ENCODE measurements at regions not wholly inside any gene's neighbourhood (a gene's known extent, or its start where the extent isn't known, plus 50 kb on each side); places are given as distances from the start of the nearest gene placed in this dataset.

DNA sequence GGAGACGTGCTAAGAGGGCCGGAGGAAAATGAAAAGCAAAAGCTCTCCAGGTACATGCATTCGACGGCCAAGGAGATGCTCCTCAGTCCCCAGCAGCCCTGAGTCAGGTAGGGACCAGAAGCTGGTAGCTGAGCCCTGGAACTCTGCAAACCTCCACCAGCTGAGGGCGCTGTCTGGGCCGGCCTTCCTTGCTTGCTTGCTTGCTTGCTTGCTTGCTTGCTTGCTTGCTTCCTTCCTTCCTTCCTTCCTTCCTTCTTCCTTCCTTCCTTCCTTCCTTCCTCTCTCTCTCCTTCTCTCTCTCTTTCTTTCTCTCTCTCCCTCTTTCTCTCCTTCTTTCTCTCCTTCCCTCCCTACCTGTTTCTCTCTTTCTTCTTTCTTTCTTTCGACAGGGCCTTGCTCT lies 94.6 kb upstream of the RASGRF1 start:
- no peak for DNase-seq (ENCODE audit: low spot score)

DNA sequence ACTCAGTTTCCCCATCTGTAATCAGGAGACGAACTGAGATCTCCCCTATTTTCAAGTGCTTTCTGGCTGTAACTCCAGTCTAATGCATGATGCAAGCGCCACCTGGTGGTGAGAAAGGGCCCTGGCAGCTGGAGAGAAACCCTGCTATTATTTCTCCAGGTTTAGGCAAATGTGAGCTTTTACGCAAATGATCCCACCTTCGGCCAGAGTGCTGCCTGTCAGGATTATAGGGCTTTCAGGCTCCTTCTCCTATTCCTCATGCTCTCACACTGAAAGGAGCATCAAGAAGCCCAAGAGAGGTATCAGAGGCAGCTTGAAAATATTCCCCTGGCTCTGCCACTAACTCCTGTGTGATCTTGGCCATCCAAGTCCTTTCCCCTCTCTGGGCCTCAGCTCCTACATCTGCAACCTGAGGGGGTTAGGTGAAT lies 93.9 kb upstream of the RASGRF1 start:
- DNase-seq (ENCODE audit: low spot score), result peak; percentile 62

DNA sequence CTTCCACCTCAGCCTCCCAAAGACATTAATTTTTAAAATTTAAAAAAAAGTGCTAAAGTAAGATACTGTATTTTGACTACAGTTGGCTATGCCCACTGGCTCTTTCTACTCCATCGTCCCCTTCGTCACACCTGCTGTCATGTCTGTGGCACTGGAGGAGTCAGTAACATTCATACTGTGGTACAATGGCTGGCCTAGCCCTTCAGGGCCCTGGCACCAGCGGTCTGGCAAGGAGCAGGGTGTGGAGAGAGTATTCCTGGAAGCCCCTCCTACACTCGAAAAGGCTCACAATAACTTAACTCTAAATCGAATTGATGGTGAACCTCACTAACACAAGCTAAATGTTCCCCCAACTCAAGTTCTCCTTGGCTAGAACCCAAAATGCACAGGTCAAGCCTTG lies 89.7 kb upstream of the RASGRF1 start:
- no peak for DNase-seq (ENCODE audit: low spot score)

DNA sequence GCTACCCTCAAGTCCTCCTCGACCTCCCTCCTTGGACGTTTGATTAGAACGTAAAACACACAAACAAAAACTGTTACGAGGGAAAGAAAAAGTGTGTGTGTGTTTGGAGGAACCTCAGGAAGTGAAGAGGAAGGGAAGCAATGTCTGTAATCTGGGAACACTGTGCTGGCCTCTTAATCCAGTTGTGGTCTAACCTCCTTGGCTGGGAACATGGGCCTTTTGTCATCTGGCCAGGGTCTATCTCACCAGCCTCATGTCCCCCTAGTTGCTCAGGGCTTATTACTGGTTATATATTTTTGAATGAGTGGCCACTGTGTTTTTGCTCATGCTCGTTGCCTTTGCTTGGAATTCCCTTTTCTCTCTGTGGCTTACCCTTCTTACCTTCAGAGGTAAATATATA lies 89.0 kb upstream of the RASGRF1 start:
- DNase-seq (ENCODE audit: low spot score), result no peak

DNA sequence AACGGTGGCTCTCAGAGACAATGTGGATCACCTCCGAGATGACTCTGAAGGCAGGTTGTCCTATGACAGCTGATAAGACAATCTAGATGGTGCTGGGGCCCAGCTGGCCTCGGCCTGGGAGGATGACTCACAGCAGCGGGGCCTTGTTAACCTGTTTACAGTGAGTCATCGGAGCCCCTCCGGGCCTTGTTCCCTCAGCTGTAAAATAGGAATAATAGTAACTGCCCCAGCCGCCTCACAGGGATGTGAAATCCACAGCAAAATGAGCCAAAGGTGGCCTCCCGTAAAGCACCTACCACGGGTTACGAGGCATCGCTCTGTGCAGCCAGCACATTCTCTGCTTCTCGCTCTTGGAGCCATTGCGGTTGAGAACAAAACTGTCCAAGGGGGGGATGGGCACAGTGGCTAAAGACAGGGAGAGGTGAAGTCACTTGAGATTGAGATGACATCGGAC lies 88.6 kb upstream of the RASGRF1 start:
- DNase-seq (ENCODE audit: low spot score), result no peak

DNA sequence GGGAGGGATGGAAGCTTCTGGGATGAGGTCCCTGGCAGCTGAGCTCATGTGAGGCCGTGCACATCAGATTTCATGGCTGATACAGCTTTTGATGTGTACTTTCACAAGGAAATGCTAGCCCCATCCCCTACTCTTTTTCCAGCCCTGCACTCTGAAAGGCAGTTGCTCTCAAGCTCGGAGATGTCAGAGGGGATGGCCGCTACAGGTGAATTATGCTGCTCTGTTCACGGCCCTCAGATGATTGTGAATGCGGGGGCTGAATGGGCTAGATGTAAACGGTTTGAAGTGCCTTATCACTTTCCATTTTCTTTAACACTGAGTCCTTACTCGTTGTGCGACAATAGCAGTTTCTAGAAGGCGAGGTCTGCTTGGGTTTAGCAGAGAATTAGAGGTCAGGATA lies 88.0 kb upstream of the RASGRF1 start:
- DNase-seq (ENCODE audit: low spot score), result no peak

DNA sequence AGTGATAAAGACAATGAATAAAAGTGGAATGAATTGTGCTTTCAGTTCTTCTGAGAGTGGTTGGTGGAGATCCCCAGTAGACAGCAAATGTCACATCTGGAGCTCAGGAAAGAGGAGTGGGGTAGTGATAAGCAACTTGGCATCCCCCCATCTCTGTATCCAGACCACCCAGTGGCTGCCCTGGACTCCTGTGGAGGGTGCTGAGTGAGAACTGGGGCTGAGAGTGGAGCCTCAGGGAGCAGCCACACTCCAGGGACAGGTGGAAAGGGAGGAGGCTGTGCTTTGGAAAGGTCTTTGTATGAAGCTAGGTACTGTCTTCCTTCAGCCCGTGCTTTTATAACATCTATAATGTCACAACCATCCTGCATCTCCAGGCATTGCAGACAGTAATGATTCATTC lies 85.6 kb upstream of the RASGRF1 start:
- DNase-seq (ENCODE audit: low spot score), result no peak

DNA sequence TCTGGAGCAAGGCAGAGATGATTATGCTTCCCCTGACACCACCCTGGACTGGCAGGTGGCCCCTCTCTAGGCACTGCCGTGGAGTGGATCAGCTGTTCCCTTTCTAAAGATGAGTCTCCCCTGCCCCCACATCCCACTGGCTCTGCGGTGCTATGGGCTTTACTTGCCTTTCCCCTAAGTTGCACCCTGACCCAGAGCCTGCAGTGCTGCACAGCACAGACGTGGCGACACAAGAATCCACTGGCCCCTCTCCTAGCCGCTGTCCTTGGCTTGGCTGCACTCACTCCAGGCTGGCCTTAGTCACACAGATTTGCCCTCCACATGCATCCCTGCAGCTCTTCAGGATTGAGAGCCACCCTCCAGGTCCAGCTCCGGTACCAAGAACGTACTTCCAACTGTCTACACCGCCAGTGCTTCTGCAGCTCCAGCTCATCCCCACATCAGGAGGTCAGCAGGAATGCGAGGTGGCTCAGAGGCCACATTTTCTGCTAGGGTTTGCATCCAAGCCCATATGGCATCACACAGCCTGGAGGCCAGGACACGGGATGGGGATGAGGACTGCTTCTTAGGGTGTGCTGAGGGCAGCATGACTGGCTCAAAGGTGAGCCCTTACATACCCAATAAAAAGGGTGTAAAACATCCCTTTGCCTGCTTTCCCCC lies 82.4 kb upstream of the RASGRF1 start:
- no peak for DNase-seq (ENCODE audit: low spot score)

DNA sequence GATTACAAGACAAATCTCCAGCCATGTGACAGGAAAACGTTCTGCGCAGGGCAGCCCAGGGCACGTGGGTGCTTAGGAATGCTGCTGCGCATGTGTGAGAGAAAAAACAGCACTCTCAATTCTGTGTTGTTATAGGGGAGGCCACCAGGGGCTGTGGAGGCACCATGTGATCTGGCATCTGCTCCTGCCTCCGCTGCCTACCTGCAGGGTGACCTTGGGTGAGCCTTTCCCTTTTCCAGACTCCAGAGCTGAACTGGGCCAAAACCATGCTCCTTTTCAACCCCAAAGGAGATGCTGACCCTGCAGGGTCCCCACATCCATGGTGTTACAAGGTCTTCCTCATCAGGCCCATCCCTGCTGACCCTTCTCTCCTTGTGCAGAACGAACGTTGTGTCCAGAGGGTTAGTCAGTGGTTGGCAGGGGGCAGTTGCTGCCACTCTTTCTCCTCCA lies 81.5 kb upstream of the RASGRF1 start:
- DNase-seq (ENCODE audit: low spot score), result no peak

DNA sequence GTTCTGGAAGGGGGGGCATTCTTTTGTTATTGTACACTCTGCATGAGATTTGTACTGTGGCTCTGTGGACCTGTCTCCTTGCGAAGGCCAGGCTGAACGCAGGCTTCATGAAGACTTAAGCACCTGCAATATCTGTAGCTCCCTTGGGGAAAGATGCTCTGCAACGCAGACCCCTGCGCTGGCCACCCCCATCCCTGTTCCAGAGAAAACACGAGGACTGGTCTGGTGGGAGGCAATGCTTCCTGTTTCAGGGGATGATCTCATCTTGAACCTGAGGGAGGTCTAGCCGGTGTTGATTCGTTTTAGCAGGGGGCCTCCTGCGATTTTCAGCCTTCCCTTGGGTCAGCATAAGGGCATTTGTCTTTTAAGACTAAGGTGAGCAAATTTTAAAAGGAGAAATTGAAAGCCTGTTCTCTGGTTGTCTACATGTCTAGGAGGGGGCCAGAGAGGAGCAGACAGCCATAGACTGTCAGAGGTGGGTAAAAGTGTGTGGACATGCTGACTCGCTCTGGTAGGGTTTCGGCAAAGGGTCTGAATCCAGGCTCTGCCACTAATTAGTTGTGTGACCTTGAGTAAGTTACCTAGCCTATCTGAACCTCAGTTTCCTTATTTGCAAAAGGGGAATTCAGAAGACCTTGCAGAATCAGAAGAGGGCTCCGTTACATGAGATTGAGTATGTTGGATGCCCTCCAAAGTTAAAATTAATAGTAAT lies 80.9 kb upstream of the RASGRF1 start:
- no peak for DNase-seq (ENCODE audit: low spot score)

DNA sequence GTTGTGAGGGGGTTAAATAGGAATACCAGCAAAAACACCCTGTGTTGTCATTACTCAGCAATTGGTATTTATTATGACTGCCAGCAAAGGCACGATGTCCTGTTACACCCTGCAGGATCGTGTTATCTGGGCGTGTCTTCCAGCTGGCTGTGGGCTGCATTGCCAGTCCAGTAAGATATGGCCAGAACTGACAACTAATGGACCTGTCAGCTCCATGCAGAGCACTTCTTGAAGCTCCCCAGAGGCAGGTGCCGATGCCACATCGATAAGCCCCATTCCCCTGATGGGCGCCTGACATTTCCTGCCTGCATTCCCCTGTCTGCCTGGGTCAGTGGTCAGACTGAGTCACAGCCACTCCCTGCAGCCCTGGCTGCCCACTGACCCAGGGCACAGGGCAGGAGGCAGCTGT lies 79.7 kb upstream of the RASGRF1 start:
- no peak for DNase-seq (ENCODE audit: low spot score)

DNA sequence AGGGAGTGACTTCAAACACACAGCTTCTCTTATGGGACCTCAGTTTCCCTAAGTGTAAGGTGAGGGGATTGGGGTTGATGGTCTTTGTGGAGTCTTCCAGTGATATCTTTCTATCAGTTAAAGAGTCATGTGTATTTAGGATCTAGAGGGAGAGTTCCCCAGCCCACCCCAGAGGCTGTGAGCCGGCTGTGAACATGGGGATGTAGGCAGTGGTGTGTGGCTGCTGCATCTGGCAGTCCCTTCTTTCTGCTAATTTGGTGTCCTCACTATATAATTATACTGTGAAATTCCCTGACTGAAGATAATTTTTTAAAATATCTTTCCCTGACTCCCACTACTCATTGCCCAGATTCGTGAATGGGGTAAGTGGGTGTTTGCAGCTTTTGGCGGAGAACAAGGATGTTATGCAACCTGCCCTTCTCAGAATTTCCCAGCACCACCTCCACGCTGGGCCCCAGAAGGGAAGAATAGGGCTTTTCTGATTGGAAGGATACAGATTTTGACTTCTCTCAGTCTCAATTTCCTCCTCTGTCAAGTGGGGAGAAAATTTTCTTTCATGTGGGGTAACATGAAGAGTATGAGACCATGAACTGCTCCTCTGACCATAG lies 79.0 kb upstream of the RASGRF1 start:
- no peak for DNase-seq (ENCODE audit: low spot score)

DNA sequence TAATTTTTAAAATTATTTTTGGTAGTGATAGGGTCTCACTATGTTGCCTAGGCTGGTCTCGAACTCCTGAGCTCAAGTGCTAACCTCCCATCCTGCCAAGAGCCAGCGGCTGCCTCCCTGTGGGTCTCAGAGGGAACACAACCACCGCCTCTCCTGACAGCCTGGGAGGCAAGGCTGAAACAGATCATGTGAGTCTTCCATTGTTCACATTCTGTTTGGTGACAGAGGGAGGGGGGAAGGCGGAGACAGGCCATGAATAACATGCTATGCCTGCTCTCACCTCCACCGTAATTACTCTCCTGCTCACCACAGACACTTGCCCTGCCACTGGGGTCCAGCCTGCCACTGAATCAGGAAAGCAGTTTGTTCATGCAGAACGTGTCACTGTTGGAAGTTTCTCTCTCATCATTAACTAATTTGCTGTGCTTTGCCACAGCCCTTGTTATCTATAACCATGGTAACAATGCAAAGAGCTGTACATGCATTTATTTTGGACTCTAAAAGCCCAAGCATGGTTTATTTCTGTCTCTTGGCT lies 78.4 kb upstream of the RASGRF1 start:
- DNase-seq (ENCODE audit: low spot score), result no peak

DNA sequence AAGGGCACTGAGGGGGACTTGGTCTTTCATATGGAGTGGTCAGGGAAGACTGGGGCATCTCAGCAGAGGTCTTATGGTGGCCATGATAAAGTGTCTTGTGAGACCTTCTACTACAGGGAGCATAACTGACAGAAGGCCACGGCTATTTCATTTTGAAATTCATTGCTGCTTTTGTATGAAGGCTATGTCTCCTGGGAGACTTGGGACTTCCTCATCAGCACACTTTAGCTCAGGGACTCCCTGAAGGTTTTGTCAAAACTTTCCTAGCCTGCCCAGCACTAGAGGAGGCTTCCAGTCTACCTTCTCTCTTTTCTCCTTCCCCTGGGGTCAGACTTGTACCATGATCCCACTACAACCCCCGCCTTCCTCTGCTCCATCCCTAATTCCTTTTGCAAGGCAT lies 77.2 kb upstream of the RASGRF1 start:
- no peak for DNase-seq (ENCODE audit: low spot score)

DNA sequence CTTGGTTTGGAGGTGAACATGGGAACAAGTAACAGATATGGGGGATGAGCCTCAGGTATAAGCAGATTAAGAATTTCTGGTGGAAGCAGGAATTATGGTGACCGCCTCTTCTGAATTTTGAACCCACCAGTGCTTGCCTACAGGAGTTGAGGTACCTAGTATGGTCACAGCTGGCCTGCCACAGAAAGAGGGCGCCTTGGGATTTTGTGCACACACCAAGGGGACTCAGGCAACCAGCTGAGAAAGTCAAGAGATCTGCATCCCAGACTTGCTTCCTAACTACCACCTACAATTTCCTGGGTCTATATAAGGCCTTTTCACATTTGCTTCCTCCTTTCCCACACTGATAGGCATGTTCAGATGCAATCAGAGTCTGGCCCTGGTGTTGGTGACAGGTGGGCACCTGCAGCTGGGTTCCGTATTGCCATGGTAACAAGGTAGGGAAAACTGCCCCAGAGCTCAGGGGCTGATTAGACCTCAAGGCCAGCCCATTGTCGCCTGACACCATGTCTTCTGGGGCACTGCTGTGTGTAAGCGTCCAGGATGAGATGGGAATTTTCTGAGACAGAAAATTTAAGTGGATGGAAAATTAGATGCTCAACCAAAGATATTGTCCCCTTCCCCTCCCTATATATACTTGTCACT lies 75.9 kb upstream of the RASGRF1 start:
- no peak for DNase-seq (ENCODE audit: low spot score)

DNA sequence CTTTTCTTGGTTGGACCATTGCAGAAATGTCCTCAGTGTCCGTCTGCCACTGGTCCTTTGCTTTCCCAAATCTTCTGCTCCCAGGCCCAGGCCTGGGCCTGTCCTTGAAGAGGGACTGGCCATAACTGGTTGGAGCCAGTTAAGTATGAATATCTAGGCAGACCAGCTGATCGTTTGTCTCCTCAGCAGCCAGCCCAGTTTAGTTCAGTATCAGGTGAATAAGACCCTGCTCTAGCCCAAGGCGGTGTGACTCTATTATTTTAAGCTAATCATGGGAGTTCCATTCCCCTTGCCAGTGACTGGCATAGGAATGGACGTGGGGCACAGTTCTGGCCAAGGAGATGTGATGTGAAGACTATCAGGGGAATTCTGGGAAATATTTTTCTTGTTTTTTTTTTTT lies 73.9 kb upstream of the RASGRF1 start:
- no peak for DNase-seq (ENCODE audit: low spot score)

DNA sequence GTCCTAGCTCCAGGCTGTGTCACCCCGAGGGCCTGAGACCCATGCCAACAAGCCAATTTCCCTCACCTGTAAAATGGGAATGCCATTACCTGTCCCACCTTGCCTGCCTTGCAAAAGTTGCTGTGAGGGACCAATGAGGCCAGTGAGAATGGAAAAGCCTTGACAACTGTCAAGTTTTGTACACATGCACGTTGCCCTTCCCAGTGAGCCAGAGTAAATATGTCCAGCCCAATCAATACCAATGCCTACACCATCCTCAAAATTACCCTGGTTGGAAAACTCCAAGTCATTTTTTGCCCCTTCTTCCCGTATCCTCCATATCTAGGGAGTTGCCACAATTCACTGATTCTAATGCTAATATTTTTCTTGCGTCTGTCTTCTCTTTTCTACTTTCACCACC lies 73.5 kb upstream of the RASGRF1 start:
- DNase-seq (ENCODE audit: low spot score), result no peak

DNA sequence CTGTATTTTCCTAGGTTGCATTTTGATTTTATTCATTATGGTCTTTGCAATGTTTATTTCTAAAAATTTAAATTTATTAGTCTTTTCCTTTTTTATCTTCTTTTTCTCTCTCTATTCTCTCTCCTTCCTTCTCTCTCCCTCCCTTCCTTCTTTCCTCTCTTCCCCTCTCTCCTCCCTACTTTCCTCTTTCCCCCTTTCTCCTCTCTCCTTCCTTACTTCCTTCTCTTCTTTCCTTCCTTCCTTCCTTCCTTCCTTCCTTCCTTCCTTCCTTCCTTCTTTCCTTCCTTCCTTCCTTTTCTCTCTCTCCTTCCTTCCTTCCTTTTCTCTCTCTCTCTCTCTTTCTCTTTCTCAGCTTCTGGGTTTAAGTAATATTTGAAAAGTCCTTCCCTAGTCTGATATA lies 72.8 kb upstream of the RASGRF1 start:
- DNase-seq (ENCODE audit: low spot score), result no peak

DNA sequence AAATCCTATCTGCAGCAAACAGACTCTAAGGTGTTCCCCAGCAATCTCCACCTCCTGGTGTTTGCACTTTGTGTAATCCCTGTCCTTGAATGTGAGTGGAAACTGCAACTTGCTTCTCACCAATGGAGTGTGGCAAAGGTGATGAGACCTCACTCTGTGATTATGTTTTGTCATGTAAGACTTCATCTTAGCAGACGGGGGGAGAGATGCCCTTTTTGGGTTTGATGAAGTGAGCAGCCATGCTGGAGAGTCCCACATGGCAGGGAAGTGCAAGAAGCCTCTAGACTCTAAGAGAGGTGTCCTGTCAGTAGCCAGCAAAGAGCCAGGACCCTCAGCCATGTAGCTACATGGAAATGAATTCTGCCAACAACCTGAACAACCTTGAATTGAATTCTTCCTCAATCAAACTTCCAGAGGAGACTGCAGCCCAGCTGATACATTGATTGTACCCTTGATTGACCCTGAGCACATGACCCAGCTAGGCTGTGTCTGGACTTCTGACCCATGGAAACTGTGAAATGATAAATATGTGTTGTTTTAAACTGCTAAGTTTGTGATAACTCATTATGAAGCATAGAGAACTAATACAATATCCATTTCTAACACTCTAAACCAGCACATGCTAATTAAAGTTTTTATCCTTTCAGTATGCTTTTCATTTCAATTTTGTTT lies 71.4 kb upstream of the RASGRF1 start:
- no peak for DNase-seq (ENCODE audit: low spot score)

DNA sequence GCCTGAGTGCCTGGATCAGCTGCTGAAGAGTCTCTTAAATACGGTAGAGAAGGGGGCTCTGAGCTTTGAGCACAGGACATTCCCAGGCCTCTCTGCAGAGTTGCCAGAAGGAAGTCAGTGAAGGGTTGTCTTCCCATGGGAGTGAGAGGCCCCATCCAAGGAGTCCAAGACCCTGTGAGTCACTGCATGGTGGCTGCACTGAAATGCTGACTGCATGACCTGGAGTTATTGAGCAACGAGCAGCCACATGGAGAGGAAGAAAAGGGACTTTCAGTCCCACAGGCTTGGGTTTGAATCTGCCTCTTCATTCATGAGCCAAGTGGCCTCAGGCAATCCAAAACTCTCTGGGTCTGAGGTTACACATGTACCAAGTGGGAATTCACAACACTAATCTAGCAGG lies 69.6 kb upstream of the RASGRF1 start:
- no peak for DNase-seq (ENCODE audit: low spot score)

DNA sequence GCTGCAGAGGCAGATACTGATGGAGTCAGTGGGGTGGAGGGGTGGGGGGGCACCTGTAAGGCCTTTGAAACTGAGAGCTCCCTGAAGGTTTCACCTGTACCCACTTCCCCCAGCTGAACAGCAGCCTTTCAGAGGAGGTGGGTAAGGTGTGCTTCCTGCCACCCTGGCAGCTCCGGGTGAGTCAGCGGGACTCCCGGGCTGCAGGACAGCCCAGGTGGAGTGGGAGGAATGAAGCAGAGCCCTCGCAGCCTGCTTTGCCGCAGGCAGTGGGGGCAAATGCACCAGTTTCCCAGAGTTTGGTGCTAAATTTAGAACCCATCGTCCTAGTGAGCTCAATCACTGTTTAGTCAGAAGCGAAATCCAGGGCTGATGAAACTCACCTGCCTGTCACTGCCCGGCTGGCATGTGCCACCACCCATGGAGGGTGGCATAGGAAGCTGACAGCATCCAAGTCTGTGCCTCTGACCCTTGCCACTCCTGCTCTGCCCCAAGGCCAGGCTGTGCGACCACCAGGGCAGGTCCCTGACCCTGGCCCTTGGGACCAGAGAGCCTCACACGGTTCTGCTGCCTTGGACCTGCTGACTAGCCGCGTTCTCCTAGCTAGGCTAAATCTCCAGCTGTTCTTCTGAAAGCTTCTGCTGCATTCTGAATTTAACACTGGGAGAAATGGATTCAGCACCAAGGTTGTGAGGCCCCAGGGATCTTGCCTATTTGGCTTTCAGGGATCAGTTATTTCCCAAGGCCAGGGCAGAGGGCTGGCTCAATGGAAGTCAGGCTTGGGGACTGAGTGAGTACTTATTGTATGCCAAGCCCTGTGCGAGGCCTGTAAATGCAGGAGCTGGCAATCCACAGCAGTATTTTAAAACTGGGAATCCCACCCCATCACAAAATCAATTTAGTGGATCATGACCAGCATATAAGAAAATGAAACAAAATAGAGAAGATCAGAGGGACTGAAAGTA lies 67.3 kb upstream of the RASGRF1 start:
- no peak for DNase-seq (ENCODE audit: low spot score)

Data from hepatic stellate cell (primary cell).